ENCODE measurements at regions not wholly inside any gene's neighbourhood (a gene's known extent, or its start where the extent isn't known, plus 50 kb on each side); places are given as distances from the start of the nearest gene placed in this dataset.

DNA sequence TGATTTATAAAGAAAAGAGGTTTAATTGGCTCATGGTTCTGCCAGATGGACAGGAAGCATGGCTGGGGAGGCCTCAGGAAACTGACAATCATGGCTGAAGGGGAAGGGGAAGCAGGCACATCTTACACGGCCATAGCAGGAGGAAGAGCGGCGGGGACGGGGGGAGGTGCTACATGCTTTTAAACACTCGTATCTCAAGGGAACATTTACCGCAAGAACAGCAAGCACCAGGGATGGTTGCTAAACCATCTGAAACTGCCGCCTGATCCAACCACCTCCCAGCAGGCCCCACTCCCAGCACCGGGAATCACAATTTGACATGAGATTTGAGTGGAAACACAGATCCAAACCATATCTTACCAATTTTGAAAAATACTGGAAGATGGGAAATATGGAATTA is 362.8 kb downstream of the FBXO15 start:
- TF ChIP-seq TAF1 (conservative IDR thresholded peaks at IDR 0.05) = no peak
- TF ChIP-seq, protein P1, sequence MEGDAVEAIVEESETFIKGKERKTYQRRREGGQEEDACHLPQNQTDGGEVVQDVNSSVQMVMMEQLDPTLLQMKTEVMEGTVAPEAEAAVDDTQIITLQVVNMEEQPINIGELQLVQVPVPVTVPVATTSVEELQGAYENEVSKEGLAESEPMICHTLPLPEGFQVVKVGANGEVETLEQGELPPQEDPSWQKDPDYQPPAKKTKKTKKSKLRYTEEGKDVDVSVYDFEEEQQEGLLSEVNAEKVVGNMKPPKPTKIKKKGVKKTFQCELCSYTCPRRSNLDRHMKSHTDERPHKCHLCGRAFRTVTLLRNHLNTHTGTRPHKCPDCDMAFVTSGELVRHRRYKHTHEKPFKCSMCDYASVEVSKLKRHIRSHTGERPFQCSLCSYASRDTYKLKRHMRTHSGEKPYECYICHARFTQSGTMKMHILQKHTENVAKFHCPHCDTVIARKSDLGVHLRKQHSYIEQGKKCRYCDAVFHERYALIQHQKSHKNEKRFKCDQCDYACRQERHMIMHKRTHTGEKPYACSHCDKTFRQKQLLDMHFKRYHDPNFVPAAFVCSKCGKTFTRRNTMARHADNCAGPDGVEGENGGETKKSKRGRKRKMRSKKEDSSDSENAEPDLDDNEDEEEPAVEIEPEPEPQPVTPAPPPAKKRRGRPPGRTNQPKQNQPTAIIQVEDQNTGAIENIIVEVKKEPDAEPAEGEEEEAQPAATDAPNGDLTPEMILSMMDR (IDR thresholded peaks at IDR 0.05; ENCODE audit: low read depth, low read length, missing input control) = no peak
- TF ChIP-seq, protein P2, sequence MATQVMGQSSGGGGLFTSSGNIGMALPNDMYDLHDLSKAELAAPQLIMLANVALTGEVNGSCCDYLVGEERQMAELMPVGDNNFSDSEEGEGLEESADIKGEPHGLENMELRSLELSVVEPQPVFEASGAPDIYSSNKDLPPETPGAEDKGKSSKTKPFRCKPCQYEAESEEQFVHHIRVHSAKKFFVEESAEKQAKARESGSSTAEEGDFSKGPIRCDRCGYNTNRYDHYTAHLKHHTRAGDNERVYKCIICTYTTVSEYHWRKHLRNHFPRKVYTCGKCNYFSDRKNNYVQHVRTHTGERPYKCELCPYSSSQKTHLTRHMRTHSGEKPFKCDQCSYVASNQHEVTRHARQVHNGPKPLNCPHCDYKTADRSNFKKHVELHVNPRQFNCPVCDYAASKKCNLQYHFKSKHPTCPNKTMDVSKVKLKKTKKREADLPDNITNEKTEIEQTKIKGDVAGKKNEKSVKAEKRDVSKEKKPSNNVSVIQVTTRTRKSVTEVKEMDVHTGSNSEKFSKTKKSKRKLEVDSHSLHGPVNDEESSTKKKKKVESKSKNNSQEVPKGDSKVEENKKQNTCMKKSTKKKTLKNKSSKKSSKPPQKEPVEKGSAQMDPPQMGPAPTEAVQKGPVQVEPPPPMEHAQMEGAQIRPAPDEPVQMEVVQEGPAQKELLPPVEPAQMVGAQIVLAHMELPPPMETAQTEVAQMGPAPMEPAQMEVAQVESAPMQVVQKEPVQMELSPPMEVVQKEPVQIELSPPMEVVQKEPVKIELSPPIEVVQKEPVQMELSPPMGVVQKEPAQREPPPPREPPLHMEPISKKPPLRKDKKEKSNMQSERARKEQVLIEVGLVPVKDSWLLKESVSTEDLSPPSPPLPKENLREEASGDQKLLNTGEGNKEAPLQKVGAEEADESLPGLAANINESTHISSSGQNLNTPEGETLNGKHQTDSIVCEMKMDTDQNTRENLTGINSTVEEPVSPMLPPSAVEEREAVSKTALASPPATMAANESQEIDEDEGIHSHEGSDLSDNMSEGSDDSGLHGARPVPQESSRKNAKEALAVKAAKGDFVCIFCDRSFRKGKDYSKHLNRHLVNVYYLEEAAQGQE (IDR thresholded peaks at IDR 0.05) = no peak
- no peaks in the 10 kb centered on the region for H3K9me3 ChIP-seq (ENCODE audit: control insufficient read depth in 4 of 4, low read length in 3 of 4)
- WGBS = 80% methylated on average over 8 of the region's 8 CpGs

DNA sequence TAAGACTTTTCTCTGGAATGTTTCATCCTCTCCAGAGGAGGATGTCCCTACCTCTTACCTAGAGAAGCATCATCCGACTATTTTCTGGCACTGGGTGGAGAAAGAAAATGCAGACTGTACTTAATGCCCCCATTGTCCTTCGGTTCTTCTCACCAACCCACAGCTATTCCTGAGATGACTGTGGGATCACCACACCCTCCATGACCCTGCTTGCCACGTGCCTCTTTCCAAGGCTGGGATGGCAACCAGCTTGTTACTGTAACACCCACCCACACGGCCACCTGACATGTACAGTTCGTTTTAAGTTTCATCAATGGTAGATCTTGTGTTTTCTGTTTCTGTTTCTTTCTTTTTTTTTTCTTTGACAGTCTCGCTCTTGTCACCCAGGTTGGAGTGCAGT is 365.2 kb downstream of the FBXO15 start:
- peaks cover 0 to 2% (median 0%) of the 10 kb centered on the region in 4 donors for H3K27me3 ChIP-seq (ENCODE audit: control insufficient read depth in 4 of 4, insufficient read depth in 4 of 4, low read length in 3 of 4)
- H3K4me1 ChIP-seq (ENCODE audit: control insufficient read depth in 4 of 4, insufficient read depth in 4 of 4, low read length in 3 of 4) = no peaks in the 10 kb centered on the region
- WGBS = 67% methylated on average over 6 of the region's 6 CpGs

More for the DNA sequence above, 362.8 kb downstream of the FBXO15 start:
- no peaks in the 10 kb centered on the region for H3K27me3 ChIP-seq (ENCODE audit: control insufficient read depth in 4 of 4, insufficient read depth in 4 of 4, low read length in 3 of 4)
- no peak overlapping the region for H3K27ac ChIP-seq (ENCODE audit: low read depth in 1 of 2, low read length in 2 of 2)
- H3K4me1 ChIP-seq (ENCODE audit: control insufficient read depth in 4 of 4, insufficient read depth in 4 of 4, low read length in 3 of 4) = no peaks in the 10 kb centered on the region
- no peak overlapping the region for H3K9ac ChIP-seq (ENCODE audit: low read depth in 1 of 2, low read length in 2 of 2)
- H3K4me3 ChIP-seq (ENCODE audit: low read depth in 1 of 3, low read length in 3 of 3) = no peak overlapping the region
- no peaks in the 10 kb centered on the region for H3K36me3 ChIP-seq (ENCODE audit: control insufficient read depth in 4 of 4, insufficient read depth in 3 of 4, low read depth in 1 of 4, low read length in 3 of 4)
- DNase-seq (ENCODE audit: low spot score) = no peak

More for the DNA sequence above, 365.2 kb downstream of the FBXO15 start:
- H3K9me3 ChIP-seq (ENCODE audit: control insufficient read depth in 4 of 4, low read length in 3 of 4) = no peaks in the 10 kb centered on the region
- H3K4me3 ChIP-seq (ENCODE audit: low read depth in 1 of 3, low read length in 3 of 3) = no peak overlapping the region
- H3K9ac ChIP-seq (ENCODE audit: low read depth in 1 of 2, low read length in 2 of 2) = no peak overlapping the region
- no peak overlapping the region for H3K27ac ChIP-seq (ENCODE audit: low read depth in 1 of 2, low read length in 2 of 2)
- H3K36me3 ChIP-seq (ENCODE audit: control insufficient read depth in 4 of 4, insufficient read depth in 3 of 4, low read depth in 1 of 4, low read length in 3 of 4) = no peaks in the 10 kb centered on the region
- TF ChIP-seq HNF4A (conservative IDR thresholded peaks at IDR 0.05) (no peak), YY1 (IDR thresholded peaks at IDR 0.05) (no peak), JUND (IDR thresholded peaks at IDR 0.05) (no peak), HNF4G (IDR thresholded peaks at IDR 0.05) (no peak), SP1 (IDR thresholded peaks at IDR 0.05) (no peak), EGR1 (IDR thresholded peaks at IDR 0.05; ENCODE audit: low read depth in 2 of 2) (no peak), TAF1 (conservative IDR thresholded peaks at IDR 0.05) (no peak), GABPA (IDR thresholded peaks at IDR 0.05 in 1 of 2, conservative IDR thresholded peaks at IDR 0.05 in 1 of 2) (no peak), FOXA2 (IDR thresholded peaks at IDR 0.05) (no peak), FOXA1 (IDR thresholded peaks at IDR 0.05) (no peak), NR2F2 (IDR thresholded peaks at IDR 0.05) (no peak), RXRA (IDR thresholded peaks at IDR 0.05) (no peak), RAD21 (IDR thresholded peaks at IDR 0.05) (no peak)
- TF ChIP-seq, protein P2 (IDR thresholded peaks at IDR 0.05) = no peak
- TF ChIP-seq, protein P3, sequence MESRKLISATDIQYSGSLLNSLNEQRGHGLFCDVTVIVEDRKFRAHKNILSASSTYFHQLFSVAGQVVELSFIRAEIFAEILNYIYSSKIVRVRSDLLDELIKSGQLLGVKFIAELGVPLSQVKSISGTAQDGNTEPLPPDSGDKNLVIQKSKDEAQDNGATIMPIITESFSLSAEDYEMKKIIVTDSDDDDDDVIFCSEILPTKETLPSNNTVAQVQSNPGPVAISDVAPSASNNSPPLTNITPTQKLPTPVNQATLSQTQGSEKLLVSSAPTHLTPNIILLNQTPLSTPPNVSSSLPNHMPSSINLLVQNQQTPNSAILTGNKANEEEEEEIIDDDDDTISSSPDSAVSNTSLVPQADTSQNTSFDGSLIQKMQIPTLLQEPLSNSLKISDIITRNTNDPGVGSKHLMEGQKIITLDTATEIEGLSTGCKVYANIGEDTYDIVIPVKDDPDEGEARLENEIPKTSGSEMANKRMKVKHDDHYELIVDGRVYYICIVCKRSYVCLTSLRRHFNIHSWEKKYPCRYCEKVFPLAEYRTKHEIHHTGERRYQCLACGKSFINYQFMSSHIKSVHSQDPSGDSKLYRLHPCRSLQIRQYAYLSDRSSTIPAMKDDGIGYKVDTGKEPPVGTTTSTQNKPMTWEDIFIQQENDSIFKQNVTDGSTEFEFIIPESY (IDR thresholded peaks at IDR 0.05) = no peak
- TF ChIP-seq, protein P1 (IDR thresholded peaks at IDR 0.05; ENCODE audit: low read depth, low read length, missing input control) = no peak
- TF ChIP-seq, protein P4, sequence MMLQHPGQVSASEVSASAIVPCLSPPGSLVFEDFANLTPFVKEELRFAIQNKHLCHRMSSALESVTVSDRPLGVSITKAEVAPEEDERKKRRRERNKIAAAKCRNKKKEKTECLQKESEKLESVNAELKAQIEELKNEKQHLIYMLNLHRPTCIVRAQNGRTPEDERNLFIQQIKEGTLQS (IDR thresholded peaks at IDR 0.05) = no peak
- no peak for DNase-seq (ENCODE audit: low spot score)

Measured in liver (tissue), 8 donors.